ENCODE measurements at regions not wholly inside any gene's neighbourhood (a gene's known extent, or its start where the extent isn't known, plus 50 kb on each side); places are given as distances from the start of the nearest gene placed in this dataset.

DNA sequence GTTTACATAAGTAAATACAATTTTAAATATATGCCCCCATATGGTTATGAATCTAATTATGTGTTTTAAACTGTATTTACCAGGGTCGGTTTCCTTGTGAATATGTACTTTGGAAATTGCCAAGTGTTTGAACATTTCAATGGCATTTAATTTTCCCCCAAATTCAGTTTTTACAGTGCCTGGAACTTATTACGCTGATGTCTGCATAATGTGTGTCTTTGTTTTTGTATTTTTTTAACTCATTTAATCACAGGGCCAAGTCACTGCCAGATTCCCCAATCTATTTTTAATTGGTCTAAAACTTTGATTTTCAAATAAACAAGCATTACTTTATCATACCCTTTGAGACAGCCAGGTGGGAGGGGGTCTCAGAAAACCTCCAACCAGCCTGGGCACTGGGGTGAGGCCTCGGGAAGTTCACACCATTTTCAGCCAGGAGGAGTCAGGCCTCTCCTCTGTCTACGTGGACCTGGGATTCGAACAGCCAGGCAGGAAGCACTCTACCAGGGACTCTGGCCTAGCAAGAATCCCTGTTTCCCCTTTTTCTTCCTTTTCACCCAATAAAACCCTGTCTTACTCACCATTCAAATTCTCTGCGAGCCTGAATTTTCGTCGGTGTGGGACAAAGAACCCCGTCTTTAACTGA is 151.5 kb upstream of the COL1A2 start:
- Histone ChIP-seq H3K4me3 (ENCODE audit: low read length in 2 of 2) (no peak overlapping the region), H3K9me3 (ENCODE audit: control insufficient read depth in 2 of 2, insufficient read depth in 1 of 2, low read length in 1 of 2) (no peaks in the 10 kb centered on the region), H3K36me3 (ENCODE audit: control insufficient read depth in 2 of 2, insufficient read depth in 2 of 2, low read length in 1 of 2) (no peaks in the 10 kb centered on the region), H3K27me3 (ENCODE audit: control insufficient read depth in 2 of 2, insufficient read depth in 1 of 2, low read length in 1 of 2) (no peaks in the 10 kb centered on the region), H3K4me1 (ENCODE audit: control insufficient read depth in 2 of 2, insufficient read depth in 2 of 2, low read length in 2 of 2) (no peaks in the 10 kb centered on the region), H3K27ac (ENCODE audit: low read depth in 1 of 2, low read length in 1 of 2) (no peak overlapping the region)
- 95% methylated on average over 9 of the region's 9 CpGs for WGBS
- no peak for DNase-seq (ENCODE audit: low read depth in 6 of 9, low spot score in 9 of 9)

DNA sequence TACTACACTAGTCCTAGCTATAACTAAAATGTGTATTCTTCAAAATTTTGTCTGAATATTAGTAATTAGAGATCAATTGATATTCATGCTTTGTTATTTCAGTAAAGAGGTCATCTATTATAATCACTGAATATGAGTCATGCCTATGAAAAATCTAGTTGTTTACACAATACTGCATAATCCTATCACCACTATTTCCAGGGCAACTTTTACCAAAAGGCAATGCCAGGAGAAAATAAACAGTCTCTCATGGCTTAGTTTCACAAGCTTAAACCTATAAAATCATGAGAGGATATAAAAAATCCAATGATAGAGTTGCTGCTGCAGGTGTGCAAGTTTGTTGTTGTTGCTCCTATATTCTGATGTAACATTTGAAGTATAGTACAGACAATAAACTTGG is 149.9 kb upstream of the COL1A2 start:
- H3K9me3 ChIP-seq (ENCODE audit: control insufficient read depth in 2 of 2, insufficient read depth in 1 of 2, low read length in 1 of 2) = no peaks in the 10 kb centered on the region
- DNase-seq (ENCODE audit: low read depth in 6 of 9, low spot score in 9 of 9) = no peak
- no peaks in the 10 kb centered on the region for H3K27me3 ChIP-seq (ENCODE audit: control insufficient read depth in 2 of 2, insufficient read depth in 1 of 2, low read length in 1 of 2)
- no peaks in the 10 kb centered on the region for H3K4me1 ChIP-seq (ENCODE audit: control insufficient read depth in 2 of 2, insufficient read depth in 2 of 2, low read length in 2 of 2)
- H3K4me3 ChIP-seq (ENCODE audit: low read length in 2 of 2) = no peak overlapping the region
- no peak overlapping the region for H3K27ac ChIP-seq (ENCODE audit: low read depth in 1 of 2, low read length in 1 of 2)
- H3K36me3 ChIP-seq (ENCODE audit: control insufficient read depth in 2 of 2, insufficient read depth in 2 of 2, low read length in 1 of 2) = no peaks in the 10 kb centered on the region

DNA sequence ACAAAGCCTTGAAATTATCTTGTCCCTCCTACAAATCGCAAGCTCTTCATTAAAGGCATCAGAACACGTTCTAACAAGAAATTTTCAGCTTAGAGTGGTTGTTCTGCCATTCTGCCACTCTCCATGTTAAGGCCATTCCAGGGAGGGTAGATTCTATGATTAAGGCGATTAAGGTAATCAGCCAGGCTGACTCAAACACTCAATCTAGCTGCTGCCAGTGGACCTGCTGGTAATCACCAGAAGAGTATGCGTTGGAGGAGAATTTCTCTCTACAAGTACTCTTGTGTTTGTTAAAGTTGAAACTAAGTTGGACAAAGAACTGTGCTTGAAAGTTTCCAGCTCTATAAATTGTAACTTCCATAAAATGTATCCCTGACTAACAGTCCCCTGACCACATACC is 149.2 kb upstream of the COL1A2 start:
- Histone ChIP-seq H3K4me1 (ENCODE audit: control insufficient read depth in 2 of 2, insufficient read depth in 2 of 2, low read length in 2 of 2) (no peaks in the 10 kb centered on the region), H3K27me3 (ENCODE audit: control insufficient read depth in 2 of 2, insufficient read depth in 1 of 2, low read length in 1 of 2) (no peaks in the 10 kb centered on the region), H3K9me3 (ENCODE audit: control insufficient read depth in 2 of 2, insufficient read depth in 1 of 2, low read length in 1 of 2) (no peaks in the 10 kb centered on the region), H3K27ac (ENCODE audit: low read depth in 1 of 2, low read length in 1 of 2) (no peak overlapping the region), H3K4me3 (ENCODE audit: low read length in 2 of 2) (no peak overlapping the region), H3K36me3 (ENCODE audit: control insufficient read depth in 2 of 2, insufficient read depth in 2 of 2, low read length in 1 of 2) (no peaks in the 10 kb centered on the region)
- DNase-seq (ENCODE audit: low read depth in 6 of 9, low spot score in 9 of 9) = no peak
- WGBS = 96% methylated on average over 4 of the region's 4 CpGs

DNA sequence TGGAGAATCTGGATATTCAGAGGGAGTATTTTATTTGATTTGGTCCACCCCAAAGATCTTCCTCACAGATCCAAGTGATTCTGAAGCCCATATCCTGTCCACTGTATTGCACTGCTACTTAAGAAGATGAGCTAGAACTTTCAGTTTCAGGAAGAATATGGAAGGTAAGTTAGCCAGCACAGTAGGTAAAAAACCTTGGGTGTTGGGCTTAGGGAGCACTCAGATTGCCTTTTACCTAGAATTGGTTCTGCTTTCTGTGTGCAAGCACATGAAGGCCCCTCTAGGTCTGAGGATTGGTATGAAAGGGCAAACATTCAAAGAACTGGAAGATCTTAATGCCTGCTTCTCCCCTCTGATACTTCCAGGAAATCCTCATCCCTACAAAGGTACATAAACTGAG is 146.7 kb upstream of the COL1A2 start:
- DNase-seq (ENCODE audit: low read depth in 6 of 9, low spot score in 9 of 9) = no peak
- H3K4me3 ChIP-seq (ENCODE audit: low read length in 2 of 2) = no peak overlapping the region
- H3K36me3 ChIP-seq (ENCODE audit: control insufficient read depth in 2 of 2, insufficient read depth in 2 of 2, low read length in 1 of 2) = no peaks in the 10 kb centered on the region
- no peaks in the 10 kb centered on the region for H3K4me1 ChIP-seq (ENCODE audit: control insufficient read depth in 2 of 2, insufficient read depth in 2 of 2, low read length in 2 of 2)
- no peaks in the 10 kb centered on the region for H3K9me3 ChIP-seq (ENCODE audit: control insufficient read depth in 2 of 2, insufficient read depth in 1 of 2, low read length in 1 of 2)
- H3K27ac ChIP-seq (ENCODE audit: low read depth in 1 of 2, low read length in 1 of 2) = no peak overlapping the region
- H3K27me3 ChIP-seq (ENCODE audit: control insufficient read depth in 2 of 2, insufficient read depth in 1 of 2, low read length in 1 of 2) = no peaks in the 10 kb centered on the region

DNA sequence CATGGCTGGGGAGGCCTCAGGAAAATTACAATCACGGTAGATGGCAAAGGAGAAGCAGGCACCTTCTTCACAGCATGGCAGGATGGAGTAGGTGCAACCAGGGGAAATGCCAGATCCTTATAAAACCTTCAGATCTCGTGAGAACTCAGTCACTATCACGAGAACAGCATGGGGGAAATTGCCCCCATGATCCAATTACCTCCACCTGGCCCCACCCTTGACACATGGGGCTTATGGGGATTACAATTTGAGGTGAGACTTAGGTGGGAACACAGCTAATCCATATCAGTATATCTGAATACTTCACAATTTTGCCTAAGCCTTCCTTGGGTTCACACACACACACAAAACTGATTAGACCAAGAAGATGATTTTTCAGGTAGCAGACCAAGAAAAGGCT is 145.1 kb upstream of the COL1A2 start:
- H3K27me3 ChIP-seq (ENCODE audit: control insufficient read depth in 2 of 2, insufficient read depth in 1 of 2, low read length in 1 of 2) = no peaks in the 10 kb centered on the region
- no peaks in the 10 kb centered on the region for H3K36me3 ChIP-seq (ENCODE audit: control insufficient read depth in 2 of 2, insufficient read depth in 2 of 2, low read length in 1 of 2)
- H3K9me3 ChIP-seq (ENCODE audit: control insufficient read depth in 2 of 2, insufficient read depth in 1 of 2, low read length in 1 of 2) = no peaks in the 10 kb centered on the region
- 95% methylated on average over 3 of the region's 3 CpGs for WGBS
- H3K4me1 ChIP-seq (ENCODE audit: control insufficient read depth in 2 of 2, insufficient read depth in 2 of 2, low read length in 2 of 2) = no peaks in the 10 kb centered on the region
- no peak overlapping the region for H3K4me3 ChIP-seq (ENCODE audit: low read length in 2 of 2)
- no peak for DNase-seq (ENCODE audit: low read depth in 6 of 9, low spot score in 9 of 9)
- H3K27ac ChIP-seq (ENCODE audit: low read depth in 1 of 2, low read length in 1 of 2) = no peak overlapping the region

DNA sequence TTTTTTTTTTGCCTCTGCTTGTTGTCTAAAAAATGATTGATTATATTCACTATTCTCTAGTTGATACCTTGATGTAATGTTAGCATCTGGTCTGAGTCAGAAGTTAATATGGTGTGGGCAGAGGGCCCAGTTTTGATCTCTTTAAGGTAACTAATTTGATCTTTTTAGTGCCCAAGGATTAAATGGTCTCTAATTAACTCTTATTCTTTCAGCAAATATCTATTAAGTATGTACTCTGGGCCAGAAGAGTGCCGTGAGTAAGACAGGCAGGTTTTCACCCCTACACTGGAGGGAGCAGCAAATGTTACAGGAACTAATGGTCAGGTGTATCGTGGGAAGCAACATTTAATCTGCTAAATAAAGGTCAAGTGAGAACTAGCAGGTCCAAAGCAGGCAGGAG is 144.6 kb upstream of the COL1A2 start:
- no peaks in the 10 kb centered on the region for H3K9me3 ChIP-seq (ENCODE audit: control insufficient read depth in 2 of 2, insufficient read depth in 1 of 2, low read length in 1 of 2)
- DNase-seq (ENCODE audit: low read depth in 6 of 9, low spot score in 9 of 9) = no peak

DNA sequence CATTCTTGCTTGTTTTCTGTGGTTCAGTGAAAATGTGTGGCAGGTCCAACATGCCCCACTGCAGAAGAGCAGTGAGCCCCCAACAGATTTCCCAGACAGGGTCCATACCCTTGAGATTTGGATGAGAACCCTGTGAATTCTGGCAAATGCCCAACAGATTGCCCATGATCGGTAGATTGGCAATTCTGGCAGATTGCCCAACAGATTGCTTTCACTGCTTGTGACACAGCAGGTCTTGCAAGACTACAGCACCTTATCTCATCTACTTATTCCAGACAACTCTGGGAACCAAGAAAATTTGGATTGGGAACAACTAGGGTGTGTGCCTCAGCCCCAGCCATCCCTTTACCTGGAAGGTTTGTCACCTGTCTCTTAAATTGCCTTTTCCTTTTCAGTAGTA is 143.7 kb upstream of the COL1A2 start:
- DNase-seq (ENCODE audit: low read depth in 6 of 9, low spot score in 9 of 9) = no peak
- 76% methylated on average over 1 of the region's 1 CpG for WGBS
- Histone ChIP-seq H3K27me3 (ENCODE audit: control insufficient read depth in 2 of 2, insufficient read depth in 1 of 2, low read length in 1 of 2) (no peaks in the 10 kb centered on the region), H3K4me1 (ENCODE audit: control insufficient read depth in 2 of 2, insufficient read depth in 2 of 2, low read length in 2 of 2) (no peaks in the 10 kb centered on the region), H3K9me3 (ENCODE audit: control insufficient read depth in 2 of 2, insufficient read depth in 1 of 2, low read length in 1 of 2) (no peaks in the 10 kb centered on the region), H3K27ac (ENCODE audit: low read depth in 1 of 2, low read length in 1 of 2) (no peak overlapping the region), H3K4me3 (ENCODE audit: low read length in 2 of 2) (no peak overlapping the region), H3K36me3 (ENCODE audit: control insufficient read depth in 2 of 2, insufficient read depth in 2 of 2, low read length in 1 of 2) (no peaks in the 10 kb centered on the region)

More for the DNA sequence above, 144.6 kb upstream of the COL1A2 start:
- 87% methylated on average over 2 of the region's 2 CpGs for WGBS
- H3K4me3 ChIP-seq (ENCODE audit: low read length in 2 of 2) = no peak overlapping the region
- no peaks in the 10 kb centered on the region for H3K27me3 ChIP-seq (ENCODE audit: control insufficient read depth in 2 of 2, insufficient read depth in 1 of 2, low read length in 1 of 2)
- H3K27ac ChIP-seq (ENCODE audit: low read depth in 1 of 2, low read length in 1 of 2) = no peak overlapping the region
- no peaks in the 10 kb centered on the region for H3K4me1 ChIP-seq (ENCODE audit: control insufficient read depth in 2 of 2, insufficient read depth in 2 of 2, low read length in 2 of 2)
- H3K36me3 ChIP-seq (ENCODE audit: control insufficient read depth in 2 of 2, insufficient read depth in 2 of 2, low read length in 1 of 2) = no peaks in the 10 kb centered on the region

DNA sequence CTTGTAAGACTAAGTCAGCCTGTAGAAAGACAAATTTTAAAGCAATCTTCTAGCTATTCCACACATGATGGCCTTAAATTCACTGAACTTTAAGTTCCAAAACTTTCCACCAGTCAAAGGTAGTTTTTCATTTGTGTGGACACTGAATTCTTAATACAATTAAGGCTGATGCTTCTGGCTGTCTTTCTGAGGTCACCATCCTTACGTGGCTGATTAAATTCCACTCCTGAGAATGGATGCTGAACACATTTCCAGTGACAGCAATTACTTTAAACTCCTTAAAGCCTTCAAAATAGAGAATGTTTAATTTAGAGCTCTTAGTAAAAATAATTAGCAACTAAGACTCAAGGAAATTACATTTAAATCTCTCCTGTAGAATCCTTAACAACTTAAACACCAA is 142.6 kb upstream of the COL1A2 start:
- no peaks in the 10 kb centered on the region for H3K9me3 ChIP-seq (ENCODE audit: control insufficient read depth in 2 of 2, insufficient read depth in 1 of 2, low read length in 1 of 2)
- no peak overlapping the region for H3K4me3 ChIP-seq (ENCODE audit: low read length in 2 of 2)
- H3K27ac ChIP-seq (ENCODE audit: low read depth in 1 of 2, low read length in 1 of 2) = no peak overlapping the region
- WGBS = 92% methylated on average over 1 of the region's 1 CpG
- DNase-seq (ENCODE audit: low read depth in 6 of 9, low spot score in 9 of 9) = no peak
- H3K27me3 ChIP-seq (ENCODE audit: control insufficient read depth in 2 of 2, insufficient read depth in 1 of 2, low read length in 1 of 2) = no peaks in the 10 kb centered on the region
- H3K4me1 ChIP-seq (ENCODE audit: control insufficient read depth in 2 of 2, insufficient read depth in 2 of 2, low read length in 2 of 2) = no peaks in the 10 kb centered on the region
- H3K36me3 ChIP-seq (ENCODE audit: control insufficient read depth in 2 of 2, insufficient read depth in 2 of 2, low read length in 1 of 2) = no peaks in the 10 kb centered on the region

DNA sequence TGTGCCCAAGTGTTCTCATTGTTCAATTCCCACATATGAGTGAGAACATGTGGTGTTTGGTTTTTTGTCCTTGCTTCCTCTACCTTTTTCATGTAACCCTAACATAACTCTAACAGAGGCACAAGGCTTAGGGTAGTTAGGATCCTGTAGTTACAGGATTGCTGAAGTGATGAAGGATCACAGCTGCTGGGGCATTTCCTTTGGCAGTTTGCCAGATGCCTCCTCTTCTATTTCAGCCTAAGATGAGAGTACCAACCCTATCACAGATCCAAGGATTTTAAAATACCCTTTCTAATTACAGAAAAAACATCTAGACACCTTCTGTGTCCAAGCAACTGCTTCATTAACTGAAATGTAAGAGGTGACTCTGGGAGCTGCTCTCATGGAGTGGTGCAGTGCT is 141.7 kb upstream of the COL1A2 start:
- no peaks in the 10 kb centered on the region for H3K36me3 ChIP-seq (ENCODE audit: control insufficient read depth in 2 of 2, insufficient read depth in 2 of 2, low read length in 1 of 2)
- no peaks in the 10 kb centered on the region for H3K9me3 ChIP-seq (ENCODE audit: control insufficient read depth in 2 of 2, insufficient read depth in 1 of 2, low read length in 1 of 2)
- no peak for DNase-seq (ENCODE audit: low read depth in 6 of 9, low spot score in 9 of 9)
- no peaks in the 10 kb centered on the region for H3K4me1 ChIP-seq (ENCODE audit: control insufficient read depth in 2 of 2, insufficient read depth in 2 of 2, low read length in 2 of 2)
- no peak overlapping the region for H3K4me3 ChIP-seq (ENCODE audit: low read length in 2 of 2)
- H3K27ac ChIP-seq (ENCODE audit: low read depth in 1 of 2, low read length in 1 of 2) = no peak overlapping the region
- no peaks in the 10 kb centered on the region for H3K27me3 ChIP-seq (ENCODE audit: control insufficient read depth in 2 of 2, insufficient read depth in 1 of 2, low read length in 1 of 2)

DNA sequence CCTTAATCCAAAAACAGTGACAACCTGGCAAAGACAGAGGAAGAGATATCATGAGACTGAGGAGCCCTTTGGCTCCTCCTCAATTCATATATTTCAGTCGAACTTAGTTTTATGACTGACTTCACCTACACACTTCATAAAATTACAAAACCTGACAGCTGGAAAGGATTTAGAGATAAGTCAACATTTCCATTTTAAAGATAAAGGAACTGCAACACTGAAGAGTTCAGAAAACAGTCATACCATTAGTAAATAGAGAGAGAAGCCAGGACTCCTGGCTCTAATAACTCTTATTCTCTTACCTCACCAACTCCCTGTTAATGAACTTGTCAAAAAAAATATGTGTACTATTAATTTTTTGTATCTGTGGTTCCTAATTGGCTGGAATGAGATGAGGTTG is 141.0 kb upstream of the COL1A2 start:
- Histone ChIP-seq H3K27me3 (ENCODE audit: control insufficient read depth in 2 of 2, insufficient read depth in 1 of 2, low read length in 1 of 2) (no peaks in the 10 kb centered on the region), H3K4me3 (ENCODE audit: low read length in 2 of 2) (no peak overlapping the region), H3K4me1 (ENCODE audit: control insufficient read depth in 2 of 2, insufficient read depth in 2 of 2, low read length in 2 of 2) (peaks cover 0 to 2% of the 10 kb centered on the region in 2 donors), H3K27ac (ENCODE audit: low read depth in 1 of 2, low read length in 1 of 2) (no peak overlapping the region), H3K36me3 (ENCODE audit: control insufficient read depth in 2 of 2, insufficient read depth in 2 of 2, low read length in 1 of 2) (no peaks in the 10 kb centered on the region), H3K9me3 (ENCODE audit: control insufficient read depth in 2 of 2, insufficient read depth in 1 of 2, low read length in 1 of 2) (no peaks in the 10 kb centered on the region)
- DNase-seq (ENCODE audit: low read depth in 6 of 9, low spot score in 9 of 9) = no peak
- WGBS = 90% methylated on average over 1 of the region's 1 CpG

Measured in thymus (tissue), 11 donors.